Liver (tissue), 8 donors: ENCODE measurements at regions not wholly inside any gene's neighbourhood (a gene's known extent, or its start where the extent isn't known, plus 50 kb on each side); places are given as distances from the start of the nearest gene placed in this dataset.

Source experiments
- DNase-seq: peaks from one replicate; pipeline ENCODE4 v3.0.0-alpha.2; 2017; ENCODE audit warnings: low spot score
- H3K27ac ChIP-seq, 2 donors: one replicate each; pipeline ENCODE4 v1.7.0; 2013; ENCODE audit warnings: inconsistent platforms in 2 of 2, low read length in 2 of 2, control low read depth in 1 of 2, low read depth in 1 of 2, mild to moderate bottlenecking in 1 of 2
- H3K27me3 ChIP-seq, 4 donors: one replicate each; pipeline versions ENCODE4 v1.6.1 to v1.7.0; 2013; ENCODE audit warnings: low read length in 3 of 4, inconsistent platforms in 1 of 4, mild to moderate bottlenecking in 1 of 4, moderate library complexity in 1 of 4; ENCODE audit not compliant: control insufficient read depth in 4 of 4, insufficient read depth in 4 of 4
- H3K36me3 ChIP-seq, 4 donors: one replicate each; pipeline versions ENCODE4 v1.6.1 to v1.7.0; 2013; ENCODE audit warnings: low read length in 3 of 4, mild to moderate bottlenecking in 3 of 4, low read depth in 1 of 4, moderate library complexity in 1 of 4; ENCODE audit not compliant: control insufficient read depth in 4 of 4, insufficient read depth in 3 of 4
- H3K4me1 ChIP-seq, 4 donors: one replicate each; pipeline versions ENCODE4 v1.6.1 to v1.7.0; 2013; ENCODE audit warnings: low read length in 3 of 4, mild to moderate bottlenecking in 3 of 4, moderate library complexity in 1 of 4; ENCODE audit not compliant: control insufficient read depth in 4 of 4, insufficient read depth in 4 of 4
- H3K4me3 ChIP-seq, 3 donors: one replicate each; pipeline versions ENCODE4 v1.6.1 to v1.7.0; 2013; ENCODE audit warnings: low read length in 3 of 3, control low read depth in 1 of 3, low read depth in 1 of 3, mild to moderate bottlenecking in 1 of 3
- H3K9ac ChIP-seq, 2 donors: one replicate each; pipeline ENCODE4 v1.7.0; 2013; ENCODE audit warnings: low read length in 2 of 2, mild to moderate bottlenecking in 2 of 2, moderate library complexity in 2 of 2, control low read depth in 1 of 2, low read depth in 1 of 2
- H3K9me3 ChIP-seq, 4 donors: one replicate each; pipeline versions ENCODE4 v1.6.1 to v1.7.0; 2013; ENCODE audit warnings: low read length in 3 of 4; ENCODE audit not compliant: control insufficient read depth in 4 of 4
- CTCF ChIP-seq: fragments of 150-350 bp; IDR thresholded peaks from 2 replicates; pipeline ENCODE4 v1.5.1; 2017; ENCODE audit warnings: improper control_type of control experiment, low read depth, low read length; ENCODE audit not compliant: missing input control
- EGR1 ChIP-seq, 2 donors: IDR thresholded peaks; 2 replicates each; pipeline ENCODE4 v1.6.1; 2016 to 2018; ENCODE audit warnings: antibody characterized with exemption in 2 of 2, low read depth in 2 of 2
- FOXA1 ChIP-seq: IDR thresholded peaks from 2 replicates; pipeline ENCODE4 v1.6.1; 2016; ENCODE audit warnings: antibody characterized with exemption
- FOXA2 ChIP-seq: IDR thresholded peaks from 2 replicates; pipeline ENCODE4 v1.6.1; 2016; ENCODE audit warnings: antibody characterized with exemption
- GABPA ChIP-seq, 2 donors: IDR thresholded peaks in 1 of 2; conservative IDR thresholded peaks in 1 of 2; 2 replicates each; pipeline ENCODE4 v1.6.1; 2016; ENCODE audit warnings: antibody characterized with exemption in 2 of 2, mild to moderate bottlenecking in 1 of 2, moderate library complexity in 1 of 2
- HNF4A ChIP-seq, 2 donors: conservative IDR thresholded peaks; 2 replicates each; pipeline ENCODE4 v1.6.1; 2016; ENCODE audit warnings: antibody characterized with exemption in 2 of 2, mild to moderate bottlenecking in 2 of 2
- HNF4G ChIP-seq: IDR thresholded peaks from 2 replicates; pipeline ENCODE4 v1.6.1; 2016; ENCODE audit warnings: antibody characterized with exemption
- JUND ChIP-seq, 2 donors: IDR thresholded peaks; 2 replicates each; pipeline ENCODE4 v1.6.1; 2016; ENCODE audit warnings: antibody characterized with exemption in 2 of 2
- MAX ChIP-seq: IDR thresholded peaks from 2 replicates; pipeline ENCODE4 v1.6.1; 2016; ENCODE audit warnings: antibody characterized with exemption
- NR2F2 ChIP-seq: IDR thresholded peaks from 2 replicates; pipeline ENCODE4 v1.6.1; 2016; ENCODE audit warnings: antibody characterized with exemption
- RAD21 ChIP-seq, 2 donors: IDR thresholded peaks; 2 replicates each; pipeline ENCODE4 v1.6.1; 2016; ENCODE audit warnings: antibody characterized with exemption in 2 of 2, mild to moderate bottlenecking in 2 of 2
- RXRA ChIP-seq, 2 donors: IDR thresholded peaks; 2 replicates each; pipeline ENCODE4 v1.6.1; 2017 to 2018; ENCODE audit warnings: antibody characterized with exemption in 2 of 2, mild to moderate bottlenecking in 1 of 2
- SP1 ChIP-seq: IDR thresholded peaks from 2 replicates; pipeline ENCODE4 v1.6.1; 2018; ENCODE audit warnings: antibody characterized with exemption, mild to moderate bottlenecking
- TAF1 ChIP-seq: conservative IDR thresholded peaks from 2 replicates; pipeline ENCODE4 v1.6.1; 2016; ENCODE audit warnings: antibody characterized with exemption, mild to moderate bottlenecking
- YY1 ChIP-seq: IDR thresholded peaks from 2 replicates; pipeline ENCODE4 v1.6.1; 2016; ENCODE audit warnings: antibody characterized with exemption, mild to moderate bottlenecking
- ZBTB33 ChIP-seq: IDR thresholded peaks from 2 replicates; pipeline ENCODE4 v1.6.1; 2016; ENCODE audit warnings: antibody characterized with exemption
- WGBS: extraction: QIAGEN DNeasy Blood & Tissue Kit; methylation state at CpG from one replicate; pipeline ENCODE4 v1.1.7; 2013; 5-methylcytosine and 5-hydroxymethylcytosine counted together
- donor health status: healthy.
- donor health status: healthy.
- donor health status: healthy.
- donor health status: healthy.
- donor health status: healthy.

GRCh38 chr7:124318721-124319450 lies 286.0 kb upstream of the TMEM229A start:
- Histone ChIP-seq H3K27me3 (no peaks in the 10 kb centered on the region), H3K9me3 (no peaks in the 10 kb centered on the region), H3K4me1 (no peaks in the 10 kb centered on the region), H3K27ac (no peak overlapping the region), H3K9ac (no peak overlapping the region), H3K36me3 (no peaks in the 10 kb centered on the region), H3K4me3 (no peak overlapping the region)
- TF ChIP-seq FOXA2 (no peak), GABPA (IDR thresholded peaks at IDR 0.05 in 1 of 2, conservative IDR thresholded peaks at IDR 0.05 in 1 of 2) (no peak), TAF1 (no peak), ZBTB33 (no peak), SP1 (no peak), HNF4G (no peak), RAD21 (IDR thresholded peaks at IDR 0.05) (no peak), JUND (IDR thresholded peaks at IDR 0.05) (no peak), YY1 (no peak), MAX (no peak), CTCF (no peak), NR2F2 (no peak), EGR1 (IDR thresholded peaks at IDR 0.05; ENCODE audit: low read depth in 2 of 2) (no peak), HNF4A (conservative IDR thresholded peaks at IDR 0.05) (no peak), RXRA (IDR thresholded peaks at IDR 0.05) (no peak), FOXA1 (no peak)
- DNase-seq, result no peak
- WGBS, result 64% methylated on average over 5 of the region's 5 CpGs

- Histone ChIP-seq H3K27me3 (no peaks in the 10 kb centered on the region), H3K4me3 (no peak overlapping the region), H3K9ac (no peak overlapping the region), H3K27ac (no peak overlapping the region), H3K4me1 (no peaks in the 10 kb centered on the region), H3K36me3 (no peaks in the 10 kb centered on the region), H3K9me3 (no peaks in the 10 kb centered on the region)
- TF ChIP-seq EGR1 (IDR thresholded peaks at IDR 0.05; ENCODE audit: low read depth in 2 of 2) (no peak), RXRA (IDR thresholded peaks at IDR 0.05) (no peak), HNF4G (no peak), GABPA (IDR thresholded peaks at IDR 0.05 in 1 of 2, conservative IDR thresholded peaks at IDR 0.05 in 1 of 2) (no peak)
- DNase-seq, result no peak
Observed at GRCh38 chr7:124310934-124311390, 278.1 kb upstream of the TMEM229A start.
